ENCODE measurements at regions not wholly inside any gene's neighbourhood (a gene's known extent, or its start where the extent isn't known, plus 50 kb on each side); places are given as distances from the start of the nearest gene placed in this dataset.

GRCh38 chr4:96227515-96227914 is 387.6 kb downstream of the PDHA2 start:
- no peak for TF ChIP-seq EZH2phosphoT487 (IDR thresholded peaks at IDR 0.05; ENCODE audit: borderline replicate concordance)
- TF ChIP-seq CTCF (conservative IDR thresholded peaks at IDR 0.05; ENCODE audit: low read length): no peak
